SK-N-MC (cell line): ENCODE measurements at regions not wholly inside any gene's neighbourhood (a gene's known extent, or its start where the extent isn't known, plus 50 kb on each side); places are given as distances from the start of the nearest gene placed in this dataset.
"Not testable (repeated sequence)": the region's sequence is repeated elsewhere in the genome, so short reads cannot be mapped to it uniquely, and the experiment has no call there.

Source experiments
- DNase-seq: peaks from one replicate; pipeline ENCODE4 v3.0.0-alpha.2; 2011; ENCODE audit warnings: low read depth, low spot score
- H3K27ac ChIP-seq: fragments of 200-600 bp; sonication (generic); 2 replicates; pipeline ENCODE4 v1.5.1; 2016; ENCODE audit warnings: mixed run types
- H3K36me3 ChIP-seq: fragments of 200-600 bp; sonication (generic); 2 replicates; pipeline ENCODE4 v1.6.1; 2017; ENCODE audit warnings: antibody characterized with exemption, low read length, mixed read lengths; ENCODE audit not compliant: insufficient read depth
- H3K4me3 ChIP-seq: fragments of 200-600 bp; sonication (generic); 2 replicates; pipeline ENCODE4 v1.5.1; 2016
- H3K9ac ChIP-seq: fragments of 200-600 bp; sonication (generic); 2 replicates; pipeline ENCODE4 v1.8.0; 2017; ENCODE audit warnings: mixed run types, mixed read lengths; ENCODE audit not compliant: insufficient read length
- H3K9me3 ChIP-seq: fragments of 200-600 bp; sonication (generic); 2 replicates; pipeline ENCODE4 v1.6.1; 2017; ENCODE audit warnings: low read depth, mild to moderate bottlenecking, antibody characterized with exemption, low read length, moderate library complexity, mixed read lengths
- EZH2 ChIP-seq: fragments of 200-600 bp; sonication (generic); IDR thresholded peaks from one replicate; pipeline ENCODE4 v1.6.1; 2017; ENCODE audit warnings: antibody characterized with exemption
- FOXP2 ChIP-seq: optimal IDR thresholded peaks from 2 replicates; pipeline ENCODE3; 2011; ENCODE audit warnings: mild to moderate bottlenecking, moderate library complexity; ENCODE audit not compliant: insufficient read depth; ENCODE audit errors: extremely low read length, control extremely low read depth
- POLR2AphosphoS5 ChIP-seq: IDR thresholded peaks from 2 replicates; pipeline ENCODE4 v1.6.1; 2012; ENCODE audit warnings: mild to moderate bottlenecking, low read depth, low read length, borderline replicate concordance

- no peak overlapping the region for H3K27ac ChIP-seq
- no peak for DNase-seq
- no peak overlapping the region for H3K4me3 ChIP-seq
- no peak overlapping the region for H3K9ac ChIP-seq
- H3K36me3 ChIP-seq = no peaks in the 10 kb centered on the region
- TF ChIP-seq EZH2 (no peak), POLR2AphosphoS5 (no peak), FOXP2 (no peak)
- no peaks in the 10 kb centered on the region for H3K9me3 ChIP-seq
Observed at GRCh38 chrX:26522501-26522900, 306.5 kb downstream of the MAGEB5 start.

GRCh38 chrX:26511589-26512363 lies 295.8 kb downstream of the MAGEB5 start:
- H3K4me3 ChIP-seq = no peak overlapping the region
- no peak for DNase-seq
- no peaks in the 10 kb centered on the region for H3K9me3 ChIP-seq
- no peaks in the 10 kb centered on the region for H3K36me3 ChIP-seq
- H3K27ac ChIP-seq = no peak overlapping the region
- H3K9ac ChIP-seq = no peak overlapping the region
- TF ChIP-seq EZH2 (no peak), FOXP2 (no peak), POLR2AphosphoS5 (no peak)

DNA sequence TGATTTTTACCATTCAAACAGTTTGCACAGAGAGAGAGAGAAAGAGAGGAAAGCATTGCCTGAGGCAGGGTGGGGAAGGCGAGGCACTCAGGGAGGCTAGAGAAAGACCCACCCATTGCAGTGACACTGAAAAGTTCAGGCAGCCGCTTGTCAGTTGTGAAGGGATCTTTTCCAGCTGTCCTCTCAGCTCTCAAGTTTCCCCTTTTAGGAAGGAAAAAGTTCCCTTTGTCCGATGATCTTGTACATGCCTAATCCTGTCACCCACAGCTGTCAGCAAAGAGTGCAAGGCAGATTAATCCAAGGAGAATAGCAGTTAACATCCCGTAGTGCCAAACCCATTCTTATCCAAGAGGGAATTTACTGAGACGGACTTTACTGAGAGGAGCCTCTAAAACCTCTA lies 255.0 kb downstream of the MAGEB5 start:
- H3K9ac ChIP-seq = no peak overlapping the region
- no peaks in the 10 kb centered on the region for H3K36me3 ChIP-seq
- no peak overlapping the region for H3K27ac ChIP-seq
- DNase-seq = no peak
- no peak overlapping the region for H3K4me3 ChIP-seq
- H3K9me3 ChIP-seq = no peaks in the 10 kb centered on the region
- TF ChIP-seq FOXP2 (no peak), EZH2 (no peak), POLR2AphosphoS5 (no peak)

DNA sequence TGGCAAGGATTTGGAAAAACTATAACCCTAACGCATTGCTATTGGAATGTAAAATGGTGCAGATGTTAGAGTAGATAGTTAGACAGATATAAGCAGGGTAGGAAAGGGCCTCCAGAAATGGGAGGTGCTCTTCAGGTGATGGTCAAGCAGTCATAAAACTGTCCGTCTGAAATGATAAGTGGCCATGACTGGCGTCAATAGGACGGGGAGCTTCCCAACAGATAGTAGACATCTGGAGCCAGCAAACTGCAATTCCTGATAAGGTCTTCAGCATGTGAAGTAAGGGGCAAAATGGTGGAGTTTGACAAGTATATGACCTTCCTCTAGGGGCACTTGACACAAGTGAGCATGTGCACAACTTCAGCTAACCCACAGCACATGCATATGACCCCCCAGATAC lies 250.4 kb downstream of the MAGEB5 start:
- Histone ChIP-seq H3K9me3 (no peaks in the 10 kb centered on the region), H3K4me3 (no peak overlapping the region), H3K27ac (no peak overlapping the region), H3K9ac (no peak overlapping the region), H3K36me3 (no peaks in the 10 kb centered on the region)
- no peak for DNase-seq
- no peak for TF ChIP-seq EZH2

- TF ChIP-seq EZH2 (no peak), FOXP2 (no peak), POLR2AphosphoS5 (no peak)
- H3K4me3 ChIP-seq = no peak overlapping the region
- DNase-seq = no peak
- no peaks in the 10 kb centered on the region for H3K9me3 ChIP-seq
- no peak overlapping the region for H3K9ac ChIP-seq
- no peaks in the 10 kb centered on the region for H3K36me3 ChIP-seq
- H3K27ac ChIP-seq = no peak overlapping the region
Observed at GRCh38 chrX:26445288-26445687, 229.3 kb downstream of the MAGEB5 start.

DNA sequence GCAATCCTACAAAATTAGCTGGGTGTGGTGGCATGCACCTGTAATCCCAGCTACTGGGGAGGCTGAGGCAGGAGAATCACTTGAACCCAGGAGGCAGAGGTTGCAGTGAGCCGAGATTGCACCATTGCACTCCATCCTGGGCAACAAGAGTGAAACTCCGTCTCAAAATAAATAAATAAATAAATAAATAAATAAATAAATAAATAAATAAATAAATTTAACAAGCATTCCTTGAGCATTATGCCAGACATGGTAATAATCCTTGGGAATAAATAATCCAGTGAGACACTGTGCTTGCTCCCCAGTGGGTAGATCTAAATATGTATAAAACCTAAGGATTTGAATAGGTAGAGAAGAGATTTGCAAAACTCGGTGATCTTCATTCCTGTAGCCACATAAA lies 228.4 kb downstream of the MAGEB5 start:
- H3K27ac ChIP-seq, H3K36me3 ChIP-seq, H3K9me3 ChIP-seq, DNase-seq, H3K4me3 ChIP-seq, H3K9ac ChIP-seq: not testable (repeated sequence)

DNA sequence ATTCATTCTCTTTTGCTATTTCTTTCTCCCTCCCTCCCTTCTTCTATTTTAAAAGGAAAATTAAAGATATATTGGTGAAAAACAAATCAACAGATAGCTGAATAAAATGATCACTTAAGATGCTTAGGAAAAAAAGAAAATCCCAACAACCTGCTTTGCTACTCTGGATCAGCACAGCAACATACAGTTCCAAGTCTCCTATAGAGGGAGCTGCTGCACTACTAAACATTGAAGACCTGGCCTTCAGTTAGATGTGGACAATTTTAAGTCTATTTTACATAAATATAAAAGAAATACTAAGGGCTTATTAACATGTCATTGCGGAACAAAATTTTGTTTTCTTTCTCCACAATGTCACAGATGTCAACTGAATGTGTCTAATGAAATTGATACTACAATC lies 226.4 kb downstream of the MAGEB5 start:
- Histone ChIP-seq H3K36me3 (no peaks in the 10 kb centered on the region), H3K4me3 (no peak overlapping the region), H3K9ac (no peak overlapping the region), H3K9me3 (no peaks in the 10 kb centered on the region), H3K27ac (no peak overlapping the region)
- no peak for DNase-seq
- TF ChIP-seq POLR2AphosphoS5 (no peak), EZH2 (no peak), FOXP2 (no peak)

DNA sequence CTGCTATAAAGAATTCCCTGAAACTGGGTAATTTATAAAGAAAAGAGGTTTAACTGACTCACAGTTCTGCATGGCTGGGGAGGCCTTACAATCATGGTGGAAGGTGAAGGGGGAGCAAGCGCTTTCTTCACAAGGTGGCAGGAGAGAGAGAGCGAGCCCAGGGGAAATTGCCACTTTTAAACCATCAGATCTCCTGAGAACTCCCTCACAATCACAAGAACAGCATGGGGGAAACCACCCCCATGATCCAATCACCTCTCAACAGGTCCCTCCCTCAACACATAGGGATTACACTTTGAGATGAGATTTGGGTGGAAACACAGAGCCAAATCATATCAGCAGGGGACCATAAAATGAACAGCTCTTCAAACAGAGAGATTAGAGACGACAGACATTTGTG lies 198.6 kb downstream of the MAGEB5 start:
- no peak for TF ChIP-seq FOXP2
- no peak for TF ChIP-seq EZH2
- no peak for TF ChIP-seq POLR2AphosphoS5
- Histone ChIP-seq H3K9ac (no peak overlapping the region), H3K9me3 (no peaks in the 10 kb centered on the region), H3K27ac (no peak overlapping the region), H3K36me3 (no peaks in the 10 kb centered on the region), H3K4me3 (no peak overlapping the region)
- no peak for DNase-seq

DNA sequence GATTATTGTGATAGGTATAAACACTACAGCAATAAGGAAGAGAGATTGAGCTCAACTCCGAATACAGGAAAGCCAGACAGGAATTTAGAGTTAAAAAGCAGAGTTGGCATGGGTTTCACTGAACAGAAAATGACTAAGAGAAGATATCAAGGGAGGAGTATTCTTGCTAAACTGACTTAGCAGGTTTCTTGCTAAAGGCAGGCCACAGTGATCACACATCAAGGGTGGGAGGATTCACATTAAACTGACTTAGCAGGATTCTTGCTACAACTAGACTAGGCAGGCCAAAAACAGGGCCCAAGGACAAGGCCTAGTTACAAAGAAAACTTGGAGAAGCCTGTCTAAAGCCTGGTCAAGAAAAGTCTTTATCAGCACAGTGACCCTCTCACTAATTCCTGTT lies 195.1 kb downstream of the MAGEB5 start:
- Histone ChIP-seq H3K27ac (no peak overlapping the region), H3K9ac (no peak overlapping the region), H3K36me3 (no peaks in the 10 kb centered on the region), H3K9me3 (no peaks in the 10 kb centered on the region), H3K4me3 (no peak overlapping the region)
- DNase-seq = no peak
- TF ChIP-seq POLR2AphosphoS5 = no peak
- TF ChIP-seq FOXP2 = no peak
- no peak for TF ChIP-seq EZH2
